OCI-LY3 (cell line): ENCODE measurements at regions not wholly inside any gene's neighbourhood (a gene's known extent, or its start where the extent isn't known, plus 50 kb on each side); places are given as distances from the start of the nearest gene placed in this dataset.

ENCODE experiments used
- EZH2phosphoT487 ChIP-seq: fragments of 200-600 bp; shearing (Covaris generic); IDR thresholded peaks from 2 replicates; pipeline ENCODE4 v1.6.1; 2018; ENCODE audit warnings: antibody characterized with exemption, mixed run types, low read depth
- TF ChIP-seq, protein P1 (sequence below): fragments of 200-600, 300-600 bp; sonication (generic); IDR thresholded peaks from 2 replicates; pipeline ENCODE4 v1.5.1; 2014; ENCODE audit warnings: antibody characterized with exemption, low read length, low read depth

DNA sequence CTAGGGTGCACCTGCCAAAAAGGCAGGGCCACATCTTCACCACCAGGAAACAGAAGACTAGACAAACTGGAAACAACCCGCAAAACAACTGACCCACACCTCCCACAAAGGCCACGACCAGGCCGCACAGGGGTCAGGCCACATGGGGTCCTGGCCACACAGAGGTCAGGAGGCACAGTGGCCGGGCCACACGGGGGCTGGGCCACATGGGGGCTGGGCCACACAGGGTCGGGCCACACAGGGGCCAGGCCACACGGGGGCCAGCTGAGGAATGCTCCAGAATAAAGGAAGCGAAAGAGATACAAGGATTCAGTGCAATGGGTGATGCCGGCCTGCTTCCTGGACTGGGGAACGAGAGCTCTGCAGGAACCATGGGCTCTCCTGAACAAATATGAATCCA is 91.6 kb downstream of the OLFM1 start:
- TF ChIP-seq, protein P1, sequence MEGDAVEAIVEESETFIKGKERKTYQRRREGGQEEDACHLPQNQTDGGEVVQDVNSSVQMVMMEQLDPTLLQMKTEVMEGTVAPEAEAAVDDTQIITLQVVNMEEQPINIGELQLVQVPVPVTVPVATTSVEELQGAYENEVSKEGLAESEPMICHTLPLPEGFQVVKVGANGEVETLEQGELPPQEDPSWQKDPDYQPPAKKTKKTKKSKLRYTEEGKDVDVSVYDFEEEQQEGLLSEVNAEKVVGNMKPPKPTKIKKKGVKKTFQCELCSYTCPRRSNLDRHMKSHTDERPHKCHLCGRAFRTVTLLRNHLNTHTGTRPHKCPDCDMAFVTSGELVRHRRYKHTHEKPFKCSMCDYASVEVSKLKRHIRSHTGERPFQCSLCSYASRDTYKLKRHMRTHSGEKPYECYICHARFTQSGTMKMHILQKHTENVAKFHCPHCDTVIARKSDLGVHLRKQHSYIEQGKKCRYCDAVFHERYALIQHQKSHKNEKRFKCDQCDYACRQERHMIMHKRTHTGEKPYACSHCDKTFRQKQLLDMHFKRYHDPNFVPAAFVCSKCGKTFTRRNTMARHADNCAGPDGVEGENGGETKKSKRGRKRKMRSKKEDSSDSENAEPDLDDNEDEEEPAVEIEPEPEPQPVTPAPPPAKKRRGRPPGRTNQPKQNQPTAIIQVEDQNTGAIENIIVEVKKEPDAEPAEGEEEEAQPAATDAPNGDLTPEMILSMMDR: no peak
- TF ChIP-seq EZH2phosphoT487: no peak
